NCI-H446 (cell line): ENCODE measurements at regions not wholly inside any gene's neighbourhood (a gene's known extent, or its start where the extent isn't known, plus 50 kb on each side); places are given as distances from the start of the nearest gene placed in this dataset.
"Not testable (repeated sequence)": the region's sequence is repeated elsewhere in the genome, so short reads cannot be mapped to it uniquely, and the experiment has no call there.

Experiments used
- DNase-seq, 2 experiments: peaks; one replicate each; lab custom pipeline; 2025; lab: John Stamatoyannopoulos, UW

DNA sequence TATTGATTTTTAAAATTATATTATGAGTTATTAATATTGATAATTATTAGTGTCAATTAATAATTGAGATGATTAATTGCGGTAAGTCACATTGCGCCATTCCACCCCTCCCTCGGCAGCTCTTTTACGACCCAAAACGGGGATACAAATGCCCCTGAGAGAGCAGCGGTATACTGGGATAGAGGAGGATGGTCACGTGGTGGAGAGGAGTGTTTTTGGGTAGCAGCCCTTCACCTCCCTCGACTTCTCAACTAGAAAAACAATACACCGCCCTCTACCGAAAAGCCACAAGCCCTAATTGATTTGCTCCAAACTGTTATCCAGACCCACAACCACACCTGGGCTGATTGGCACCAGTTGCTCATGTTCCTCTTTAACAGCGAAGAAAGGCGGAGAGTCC lies 71.0 kb downstream of the DAPL1 start:
- DNase-seq: not testable (repeated sequence)

GRCh38 chr2:158867531-158868191 lies 72.5 kb downstream of the DAPL1 start:
- not testable (repeated sequence) for DNase-seq

GRCh38 chr2:158868386-158868785 lies 73.3 kb downstream of the DAPL1 start:
- DNase-seq: not testable (repeated sequence)

DNA sequence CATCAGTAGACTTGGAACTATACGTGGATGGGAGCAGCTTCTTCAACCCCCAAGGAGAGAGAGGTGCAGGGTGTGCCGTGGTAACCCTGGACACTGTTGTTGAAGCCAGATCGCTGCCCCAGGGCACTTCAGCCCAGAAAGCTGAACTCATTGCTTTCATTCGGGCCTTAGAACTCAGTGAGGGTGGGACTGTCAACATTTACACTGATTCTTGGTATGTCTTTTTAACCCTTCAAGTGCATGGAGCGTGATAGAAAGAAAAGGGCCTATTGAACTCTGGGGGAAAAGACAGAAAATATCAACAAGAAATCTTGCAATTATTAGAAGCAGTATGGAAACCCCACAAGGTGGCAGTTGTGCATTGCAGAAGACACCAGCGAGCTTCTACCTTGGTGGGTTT lies 74.0 kb downstream of the DAPL1 start:
- not testable (repeated sequence) for DNase-seq

DNA sequence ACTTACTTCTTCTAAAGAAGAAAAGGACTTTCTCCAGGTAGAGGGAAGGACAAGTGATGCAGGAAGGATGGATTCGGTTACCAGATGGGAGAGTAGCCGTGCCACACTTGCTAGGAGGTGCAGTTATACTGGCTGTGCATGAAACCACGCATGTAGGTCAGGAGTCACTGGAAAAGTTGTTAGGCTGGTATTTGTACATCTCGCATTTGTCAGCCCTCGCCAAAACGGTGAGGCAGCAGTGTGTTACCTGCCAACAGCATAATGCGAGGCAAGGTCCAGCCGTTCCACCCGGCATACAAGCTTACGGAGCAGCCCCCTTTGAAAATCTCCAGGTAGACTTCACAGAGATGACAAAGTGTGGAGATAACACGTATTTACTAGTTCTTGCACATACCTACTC lies 74.5 kb downstream of the DAPL1 start:
- DNase-seq: not testable (repeated sequence)

DNA sequence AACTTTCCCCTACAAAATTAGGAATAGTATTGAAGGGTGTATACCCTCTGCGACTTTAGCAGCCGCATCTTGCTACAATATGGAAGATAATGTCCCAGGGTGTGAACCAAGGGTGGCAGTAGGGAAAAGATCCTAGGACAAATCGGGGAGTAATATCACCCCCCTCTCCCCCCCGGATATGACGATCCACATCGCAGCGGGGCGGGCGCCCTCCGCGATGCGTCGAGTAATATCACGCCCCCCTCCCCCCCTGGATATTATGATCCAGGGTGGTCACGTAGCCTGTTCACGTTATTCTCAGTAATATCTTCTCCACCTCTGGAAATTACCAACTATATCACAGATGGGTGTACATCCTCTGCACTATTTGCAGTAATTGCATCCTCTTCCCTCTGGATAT lies 82.9 kb downstream of the DAPL1 start:
- DNase-seq: no peak

DNA sequence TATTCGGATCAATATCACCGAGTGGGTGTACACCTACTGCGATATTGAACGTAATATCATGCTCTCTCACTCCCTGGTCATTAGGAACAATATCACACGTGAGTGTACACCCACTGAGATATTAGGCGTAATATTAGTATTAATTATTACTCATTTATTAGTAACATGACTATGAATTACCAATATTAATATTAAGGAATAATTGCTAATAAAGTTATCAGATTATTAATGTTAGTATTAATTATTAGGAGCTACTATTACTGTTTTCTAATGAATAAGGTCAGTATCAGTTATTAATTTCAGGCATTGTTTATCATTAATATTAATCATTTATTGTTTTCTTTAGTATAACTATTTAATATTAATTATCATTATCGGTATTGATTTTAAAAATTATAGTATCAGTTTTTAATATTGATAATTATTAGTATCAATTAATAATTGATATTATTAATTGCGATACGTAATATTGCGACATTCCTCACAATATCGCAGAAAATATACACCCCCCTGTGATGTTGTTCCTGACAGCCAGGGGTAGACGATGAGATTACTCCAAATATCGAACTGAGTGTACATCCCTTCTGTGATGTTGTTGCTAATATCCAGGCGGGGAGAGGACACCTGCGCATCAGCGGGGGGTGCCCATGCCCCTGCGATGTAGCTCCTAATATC lies 84.2 kb downstream of the DAPL1 start:
- DNase-seq: no peak

- DNase-seq: no peak
Observed at GRCh38 chr2:158882297-158882696, 86.1 kb upstream of the TANC1 start.

DNA sequence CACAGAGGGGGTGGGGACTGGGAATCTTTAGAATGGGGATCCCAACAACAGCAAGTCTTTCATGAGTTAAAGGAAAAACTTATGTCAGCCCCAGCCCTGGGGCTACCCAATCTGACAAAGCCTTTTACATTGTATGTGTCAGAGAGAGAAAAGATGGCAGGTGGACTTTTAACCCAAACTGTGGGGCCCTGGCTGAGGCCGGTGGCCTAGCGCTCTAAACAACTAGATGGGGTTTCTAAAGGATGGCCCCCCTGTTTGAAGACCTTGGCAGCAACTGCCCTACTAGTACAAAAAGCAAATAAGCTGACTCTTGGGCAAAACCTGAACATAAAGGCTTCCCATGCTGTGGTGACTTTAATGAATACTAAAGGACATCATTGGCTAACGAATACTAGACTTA lies 83.9 kb upstream of the TANC1 start:
- DNase-seq: not testable (repeated sequence)

DNA sequence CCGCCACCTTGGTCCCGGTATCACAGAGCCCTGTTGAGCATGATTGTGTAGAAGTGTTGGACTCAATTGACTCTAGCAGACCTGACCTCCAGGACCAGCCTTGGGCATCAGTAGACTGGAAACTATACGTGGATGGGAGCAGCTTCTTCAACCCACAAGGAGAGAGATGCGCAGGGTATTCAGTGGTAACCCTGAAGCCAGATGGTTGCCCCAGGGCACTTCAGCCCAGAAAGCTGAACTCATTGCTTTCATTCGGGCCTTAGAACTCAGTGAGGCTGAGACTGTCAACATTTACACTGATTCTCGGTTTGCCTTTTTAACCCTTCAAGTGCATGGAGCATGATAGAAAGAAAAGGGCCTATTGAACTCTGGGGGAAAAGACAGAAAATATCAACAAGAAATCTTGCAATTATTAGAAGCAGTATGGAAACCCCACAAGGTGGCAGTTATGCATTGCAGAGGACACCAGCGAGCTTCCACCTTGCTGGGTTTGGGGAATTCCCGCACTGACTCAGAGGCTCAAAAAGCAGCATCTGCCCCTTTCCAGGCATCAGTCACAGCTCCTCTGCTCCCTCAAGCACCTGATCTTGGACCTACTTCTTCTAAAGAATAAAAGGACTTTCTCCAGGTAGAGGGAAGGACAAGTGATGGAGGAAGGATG lies 83.3 kb upstream of the TANC1 start:
- not testable (repeated sequence) for DNase-seq

GRCh38 chr2:158885679-158886050 lies 82.8 kb upstream of the TANC1 start:
- DNase-seq: not testable (repeated sequence)

DNA sequence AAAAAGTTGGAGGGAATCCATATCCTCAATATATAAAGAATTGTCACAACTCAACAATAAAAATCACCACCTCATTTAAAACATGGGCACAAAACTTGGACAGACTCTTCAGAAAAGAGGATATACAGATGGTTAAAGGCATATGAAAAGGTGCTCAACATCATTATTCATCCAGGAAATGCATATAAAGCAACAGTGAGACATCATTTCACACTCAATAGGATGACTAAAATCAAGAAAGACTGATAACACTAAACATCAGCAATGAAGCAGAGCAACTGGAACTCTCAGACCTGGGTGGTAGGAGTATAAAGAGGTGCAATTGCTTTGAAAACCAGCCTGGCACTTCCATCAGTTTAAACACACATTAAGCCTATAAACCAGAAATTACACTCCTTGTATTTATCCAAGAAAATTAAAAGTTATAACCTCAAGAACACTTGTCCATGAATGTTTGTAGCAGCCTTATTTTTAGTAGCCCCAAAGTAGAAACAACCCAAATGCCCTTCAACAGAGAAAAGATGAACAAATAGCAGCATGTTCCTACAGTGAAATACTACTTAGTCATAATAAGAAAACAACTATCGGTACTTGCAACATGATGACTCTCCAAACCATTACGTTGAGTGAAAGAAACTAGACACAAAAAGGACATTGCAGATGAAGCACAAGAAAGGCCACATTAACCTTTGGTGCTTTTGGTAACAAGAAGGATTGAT lies 79.1 kb upstream of the TANC1 start:
- DNase-seq: no peak

- no peak for DNase-seq
Observed at GRCh38 chr2:158890296-158890905, 78.0 kb upstream of the TANC1 start.

- peak; percentile 38 to 83 for DNase-seq
Observed at GRCh38 chr2:158893026-158893425, 75.4 kb upstream of the TANC1 start.

DNA sequence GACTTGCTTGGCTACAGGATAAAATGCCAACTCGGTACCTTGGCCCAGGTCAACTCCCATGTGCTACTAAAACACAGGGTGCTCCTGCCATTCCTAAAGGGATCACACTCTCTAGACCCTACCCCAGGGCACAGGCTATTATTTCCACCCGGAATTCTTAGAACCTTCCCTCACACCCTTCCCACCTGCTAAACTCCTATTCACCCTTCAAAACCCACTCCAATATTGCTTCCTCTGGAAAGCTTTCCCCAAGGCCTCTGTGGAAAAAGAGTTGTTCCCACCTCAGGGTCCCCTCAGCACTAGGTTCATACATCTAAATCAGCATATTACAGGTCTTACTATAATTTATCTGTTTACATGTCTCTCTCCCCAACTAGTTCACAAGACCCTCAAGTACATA lies 75.0 kb upstream of the TANC1 start:
- DNase-seq: no peak

- no peak for DNase-seq
Observed at GRCh38 chr2:158894078-158894477, 74.4 kb upstream of the TANC1 start.

GRCh38 chr2:158894572-158894971 lies 73.9 kb upstream of the TANC1 start:
- no peak for DNase-seq

GRCh38 chr2:158900345-158900744 lies 68.1 kb upstream of the TANC1 start:
- DNase-seq: no peak

DNA sequence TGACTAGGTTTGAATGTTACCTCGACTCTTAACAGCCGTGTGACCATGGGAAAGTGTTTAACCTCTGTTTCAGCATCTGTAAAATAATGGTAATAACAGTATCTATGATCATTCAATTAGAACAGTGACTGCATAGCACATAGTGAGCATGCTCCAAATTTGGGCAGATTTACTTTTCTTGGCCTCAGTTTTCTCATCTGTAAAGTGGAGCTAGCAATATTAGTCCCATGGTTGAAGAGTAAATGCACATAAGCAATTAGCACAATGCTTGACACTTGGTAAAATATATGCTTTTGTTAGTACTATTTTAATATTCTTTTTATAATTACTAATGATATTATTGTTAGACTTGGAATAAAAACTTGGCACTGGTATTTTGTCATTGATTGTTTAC lies 66.4 kb upstream of the TANC1 start:
- DNase-seq: no peak

DNA sequence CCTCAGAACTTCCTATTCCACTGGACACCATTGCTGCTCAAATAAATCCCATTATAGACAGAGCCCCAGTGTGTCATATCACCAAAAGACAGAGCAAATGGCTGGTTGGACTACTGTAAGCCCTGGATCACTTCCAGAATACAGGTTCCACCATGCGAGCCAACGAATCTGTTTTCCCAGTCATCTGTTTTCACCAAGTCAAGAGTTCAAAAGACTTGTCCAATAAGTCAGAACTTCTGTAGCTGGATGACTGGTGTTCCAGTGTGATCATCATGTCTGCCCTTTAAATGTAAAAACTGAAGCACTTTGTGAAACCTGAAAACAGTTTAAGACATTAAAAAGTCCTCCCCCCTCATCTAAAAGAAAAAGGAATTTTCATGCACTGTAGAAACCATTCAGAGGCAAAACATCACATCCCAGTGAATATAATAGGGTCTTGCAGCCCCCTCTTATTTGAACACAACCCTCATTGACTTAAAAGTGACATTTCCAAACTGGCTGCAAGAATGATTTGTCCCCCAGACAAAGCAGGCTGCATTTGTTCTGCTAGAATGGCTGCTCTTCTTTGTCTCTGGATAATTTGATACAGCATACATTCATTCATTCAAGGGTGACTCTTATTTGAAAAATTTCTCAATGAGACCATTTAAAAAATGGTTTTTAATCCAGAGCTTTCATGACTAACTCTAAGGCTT lies 64.6 kb upstream of the TANC1 start:
- DNase-seq: peak in 1 of 2 experiments; percentile 66

DNA sequence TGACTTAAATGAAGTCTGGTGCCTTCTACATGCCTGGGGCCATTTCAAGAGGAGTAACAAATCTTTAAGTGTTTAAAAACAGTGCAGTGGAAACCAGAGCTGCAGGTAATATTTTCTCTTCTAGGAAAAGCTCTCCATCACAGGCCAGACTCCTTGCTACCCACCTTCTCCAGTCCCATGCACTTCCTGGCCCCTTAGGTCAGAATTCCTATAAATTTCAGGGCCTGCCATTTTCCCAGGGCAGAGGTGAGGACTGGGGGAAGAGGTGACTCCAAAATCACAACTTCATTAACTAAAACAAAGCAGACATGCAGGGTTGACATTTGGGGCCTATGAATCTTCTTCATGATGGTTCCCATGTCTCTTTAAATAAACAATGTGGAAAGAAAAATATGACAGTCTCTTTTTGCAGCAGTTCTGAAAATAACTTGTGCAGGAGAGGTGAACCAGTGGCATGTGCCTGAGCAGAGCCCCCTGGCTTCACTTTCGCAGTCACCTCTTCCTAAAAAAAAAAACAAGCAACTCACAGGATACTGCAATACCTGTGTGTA lies 63.7 kb upstream of the TANC1 start:
- DNase-seq: no peak
